Hepatocyte (in vitro differentiated cells): ENCODE measurements at regions not wholly inside any gene's neighbourhood (a gene's known extent, or its start where the extent isn't known, plus 50 kb on each side); places are given as distances from the start of the nearest gene placed in this dataset.

Experiments used
- DNase-seq: peaks from one replicate; pipeline ENCODE4 v3.0.0-alpha.2; 2016; ENCODE audit warnings: low spot score
- H2AFZ ChIP-seq: fragments of 200-600 bp; sonication (generic); 2 replicates; pipeline ENCODE4 v1.6.0; 2016; ENCODE audit warnings: antibody characterized with exemption, mild to moderate bottlenecking
- H3K27ac ChIP-seq: fragments of 200-600 bp; sonication (generic); 2 replicates; pipeline ENCODE4 v1.5.1; 2016; ENCODE audit warnings: mild to moderate bottlenecking
- H3K27me3 ChIP-seq: fragments of 200-600 bp; sonication (generic); 2 replicates; pipeline ENCODE4 v1.6.1; 2016
- H3K36me3 ChIP-seq: fragments of 200-600 bp; sonication (generic); replicated peaks from 2 replicates; pipeline ENCODE4 v1.5.1; 2016; ENCODE audit warnings: low read depth; ENCODE audit not compliant: insufficient read depth
- H3K4me1 ChIP-seq: fragments of 200-600 bp; sonication (generic); 2 replicates; pipeline ENCODE4 v1.5.1; 2016; ENCODE audit warnings: mild to moderate bottlenecking, moderate library complexity; ENCODE audit not compliant: insufficient read depth
- H3K4me2 ChIP-seq: fragments of 200-600 bp; sonication (generic); 2 replicates; pipeline ENCODE4 v1.6.0; 2016
- H3K4me3 ChIP-seq: fragments of 200-600 bp; sonication (generic); 2 replicates; pipeline ENCODE4 v1.5.1; 2016; ENCODE audit warnings: mild to moderate bottlenecking
- H3K79me2 ChIP-seq: fragments of 200-600 bp; sonication (generic); 2 replicates; pipeline ENCODE4 v1.6.0; 2017; ENCODE audit warnings: mild to moderate bottlenecking
- H3K9me2 ChIP-seq: fragments of 200-600 bp; sonication (generic); replicated peaks from 2 replicates; pipeline ENCODE4 v1.6.0; 2017; ENCODE audit warnings: mild to moderate bottlenecking; ENCODE audit not compliant: insufficient read depth
- H3K9me3 ChIP-seq: fragments of 200-600 bp; sonication (generic); 2 replicates; pipeline ENCODE4 v1.5.1; 2016; ENCODE audit warnings: low read depth, mild to moderate bottlenecking
- H4K20me1 ChIP-seq: fragments of 200-600 bp; sonication (generic); 2 replicates; pipeline ENCODE4 v1.6.0; 2016; ENCODE audit warnings: mild to moderate bottlenecking; ENCODE audit not compliant: insufficient read depth, poor library complexity, severe bottlenecking
- EZH2 ChIP-seq: fragments of 200-600 bp; sonication (generic); IDR thresholded peaks from 2 replicates; pipeline ENCODE4 v1.6.1; 2016; ENCODE audit warnings: antibody characterized with exemption, mild to moderate bottlenecking, borderline replicate concordance
- EZH2phosphoT487 ChIP-seq: fragments of 200-600 bp; sonication (generic); IDR thresholded peaks from one replicate; pipeline ENCODE4 v1.6.1; 2018; ENCODE audit warnings: antibody characterized with exemption, mild to moderate bottlenecking, low read depth, moderate library complexity; ENCODE audit not compliant: unreplicated experiment, severe bottlenecking
- WGBS: methylation state at CpG from one replicate; pipeline ENCODE4 v1.1.6; 2016; ENCODE audit warnings: low lambda C conversion rate; ENCODE audit errors: missing lambda C conversion rate; 5-methylcytosine and 5-hydroxymethylcytosine counted together
- TF ChIP-seq, protein P1 (sequence below): fragments of 200-600 bp; sonication (generic); IDR thresholded peaks from 2 replicates; pipeline ENCODE4 v1.5.1; 2016; ENCODE audit warnings: antibody characterized with exemption, mild to moderate bottlenecking; ENCODE audit not compliant: poor library complexity

DNA sequence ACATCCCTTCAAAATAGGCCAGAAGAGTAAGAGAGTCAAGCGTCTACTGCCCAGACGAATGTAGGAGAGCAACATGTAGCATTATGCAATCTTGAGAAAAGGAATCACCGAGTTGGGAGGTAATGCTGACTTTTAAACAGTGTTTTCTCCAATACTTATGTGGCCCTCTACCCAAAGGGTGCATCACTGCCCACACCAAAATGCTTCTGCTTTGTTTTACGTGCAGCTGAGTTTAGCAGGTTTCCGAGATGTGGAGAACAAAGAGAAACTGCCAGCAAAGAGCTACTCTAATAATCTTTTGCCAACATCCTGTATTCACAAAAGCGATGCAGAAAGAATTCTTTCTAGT is 63.4 kb upstream of the ZEB2 start:
- Histone ChIP-seq H3K9me3 (no peaks in the 10 kb centered on the region), H3K27ac (no peak overlapping the region), H3K4me3 (no peak overlapping the region), H3K4me1 (peaks cover 6% of the 10 kb centered on the region), H3K9me2 (no peaks in the 10 kb centered on the region), H3K4me2 (no peak overlapping the region), H3K27me3 (no peaks in the 10 kb centered on the region), H3K36me3 (no peaks in the 10 kb centered on the region), H4K20me1 (no peaks in the 10 kb centered on the region), H2AFZ (no peak overlapping the region), H3K79me2 (no peaks in the 10 kb centered on the region)
- DNase-seq: no peak
- TF ChIP-seq EZH2phosphoT487 (no peak), EZH2 (no peak)
- TF ChIP-seq, protein P1, sequence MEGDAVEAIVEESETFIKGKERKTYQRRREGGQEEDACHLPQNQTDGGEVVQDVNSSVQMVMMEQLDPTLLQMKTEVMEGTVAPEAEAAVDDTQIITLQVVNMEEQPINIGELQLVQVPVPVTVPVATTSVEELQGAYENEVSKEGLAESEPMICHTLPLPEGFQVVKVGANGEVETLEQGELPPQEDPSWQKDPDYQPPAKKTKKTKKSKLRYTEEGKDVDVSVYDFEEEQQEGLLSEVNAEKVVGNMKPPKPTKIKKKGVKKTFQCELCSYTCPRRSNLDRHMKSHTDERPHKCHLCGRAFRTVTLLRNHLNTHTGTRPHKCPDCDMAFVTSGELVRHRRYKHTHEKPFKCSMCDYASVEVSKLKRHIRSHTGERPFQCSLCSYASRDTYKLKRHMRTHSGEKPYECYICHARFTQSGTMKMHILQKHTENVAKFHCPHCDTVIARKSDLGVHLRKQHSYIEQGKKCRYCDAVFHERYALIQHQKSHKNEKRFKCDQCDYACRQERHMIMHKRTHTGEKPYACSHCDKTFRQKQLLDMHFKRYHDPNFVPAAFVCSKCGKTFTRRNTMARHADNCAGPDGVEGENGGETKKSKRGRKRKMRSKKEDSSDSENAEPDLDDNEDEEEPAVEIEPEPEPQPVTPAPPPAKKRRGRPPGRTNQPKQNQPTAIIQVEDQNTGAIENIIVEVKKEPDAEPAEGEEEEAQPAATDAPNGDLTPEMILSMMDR: no peak
- 86% methylated on average over 6 of the region's 6 CpGs for WGBS

DNA sequence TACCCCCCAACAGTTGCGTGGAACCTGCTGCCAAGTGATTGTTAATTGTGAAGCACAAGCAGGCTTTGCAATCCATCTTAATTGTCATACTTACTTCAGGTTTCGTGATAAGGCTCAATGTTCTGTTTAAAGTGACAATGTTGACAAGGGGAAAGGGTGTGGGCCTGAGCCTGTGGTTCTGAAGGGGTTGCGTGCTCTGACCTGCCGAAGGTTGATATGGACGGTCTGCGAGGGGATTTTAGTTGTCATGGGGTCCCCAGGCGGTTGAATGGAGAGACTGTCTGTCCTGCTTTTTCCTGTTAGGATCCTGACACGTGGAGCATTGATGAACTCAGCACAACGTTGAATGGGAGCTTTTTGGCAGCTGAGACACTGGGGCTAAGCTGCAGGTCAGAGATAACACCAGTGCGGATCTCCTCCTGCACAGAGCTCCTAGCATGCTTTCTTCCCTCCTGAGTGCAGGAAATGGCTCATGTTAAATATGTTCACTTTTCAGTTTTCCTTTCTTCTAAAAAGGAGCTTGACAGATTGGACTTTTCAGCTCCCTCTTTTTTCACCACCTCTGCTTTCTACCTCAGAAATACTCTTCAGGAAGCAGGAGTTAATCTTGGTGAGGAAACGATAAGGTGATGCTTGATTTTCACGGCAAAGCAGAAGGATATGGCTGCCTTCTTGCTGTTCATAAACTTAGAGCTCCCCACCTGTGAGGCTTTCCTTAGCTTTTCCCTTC is 62.9 kb upstream of the ZEB2 start:
- Histone ChIP-seq H3K36me3 (no peaks in the 10 kb centered on the region), H3K27ac (no peak overlapping the region), H3K27me3 (no peaks in the 10 kb centered on the region), H2AFZ (no peak overlapping the region), H3K9me2 (no peaks in the 10 kb centered on the region), H3K79me2 (no peaks in the 10 kb centered on the region), H3K4me2 (no peak overlapping the region), H4K20me1 (no peaks in the 10 kb centered on the region), H3K4me3 (no peak overlapping the region), H3K9me3 (no peaks in the 10 kb centered on the region), H3K4me1 (peaks cover 6% of the 10 kb centered on the region)
- TF ChIP-seq EZH2phosphoT487 (no peak), EZH2 (no peak)
- TF ChIP-seq, protein P1: no peak
- 53% methylated on average over 12 of the region's 12 CpGs for WGBS
- DNase-seq: no peak

DNA sequence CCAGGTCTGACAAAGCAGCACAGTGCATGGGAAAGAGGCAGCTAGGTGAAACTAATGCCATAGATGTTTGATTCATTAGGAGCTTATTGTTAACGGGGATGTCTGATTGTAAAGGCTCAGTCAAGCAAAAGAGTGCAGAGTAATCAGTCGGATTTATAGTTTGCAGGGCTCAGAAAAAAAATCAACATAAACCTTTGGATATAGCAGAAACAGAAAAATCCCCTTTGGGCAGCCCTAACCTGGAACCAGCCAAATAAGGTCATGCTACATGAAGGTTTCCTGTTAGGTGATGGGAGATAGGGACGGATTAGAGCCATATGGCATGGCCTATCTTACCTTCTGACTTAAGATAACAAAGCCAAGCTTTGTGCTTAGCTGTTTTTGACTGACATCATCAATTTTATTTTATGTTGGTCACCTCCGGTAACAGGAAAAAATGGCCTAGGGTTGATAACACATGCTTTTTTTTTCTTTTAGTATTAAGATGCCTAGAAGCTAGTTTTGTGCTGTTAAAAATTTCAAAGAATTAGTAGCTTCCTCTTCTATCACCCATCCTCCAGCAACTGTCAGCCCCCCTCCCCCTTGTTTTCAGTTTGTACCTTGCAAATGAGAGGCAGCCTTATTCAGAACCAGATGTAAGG is 60.7 kb upstream of the ZEB2 start:
- Histone ChIP-seq H3K36me3 (no peaks in the 10 kb centered on the region), H4K20me1 (no peaks in the 10 kb centered on the region), H3K9me2 (no peaks in the 10 kb centered on the region), H3K27me3 (no peaks in the 10 kb centered on the region), H3K4me2 (no peak overlapping the region), H3K4me1 (peaks cover 6% of the 10 kb centered on the region), H3K4me3 (no peak overlapping the region), H3K79me2 (no peaks in the 10 kb centered on the region), H3K27ac (no peak overlapping the region), H2AFZ (no peak overlapping the region), H3K9me3 (no peaks in the 10 kb centered on the region)
- 52% methylated on average over 4 of the region's 4 CpGs for WGBS
- no peak for DNase-seq
- TF ChIP-seq EZH2phosphoT487: no peak
- no peak for TF ChIP-seq EZH2
- TF ChIP-seq, protein P1: no peak

DNA sequence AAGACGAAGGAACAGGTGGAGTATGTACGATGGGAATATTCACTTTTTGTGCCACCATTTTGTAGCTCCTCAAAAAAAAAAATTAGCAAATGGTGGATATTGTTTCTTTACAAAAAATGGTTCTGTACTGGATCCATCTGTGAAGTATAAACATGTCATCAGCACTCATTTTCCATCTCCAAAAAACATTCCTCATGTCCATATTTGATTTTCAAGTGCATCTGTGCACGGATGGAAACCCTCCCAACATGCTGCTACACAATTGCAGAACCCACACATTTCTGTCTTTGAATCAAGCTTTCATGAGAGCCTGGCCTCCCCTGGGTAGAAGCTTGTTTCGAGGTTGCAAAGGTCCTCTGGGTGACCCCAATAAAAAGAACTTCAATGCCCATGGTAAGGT is 59.6 kb upstream of the ZEB2 start:
- TF ChIP-seq EZH2phosphoT487 (no peak), EZH2 (no peak)
- TF ChIP-seq, protein P1: no peak
- no peaks in the 10 kb centered on the region for H3K79me2 ChIP-seq
- no peak overlapping the region for H2AFZ ChIP-seq
- H3K27me3 ChIP-seq: no peaks in the 10 kb centered on the region
- H3K4me3 ChIP-seq: no peak overlapping the region
- H3K4me2 ChIP-seq: no peak overlapping the region
- no peaks in the 10 kb centered on the region for H3K36me3 ChIP-seq
- WGBS: 93% methylated on average over 4 of the region's 4 CpGs
- H3K9me2 ChIP-seq: no peaks in the 10 kb centered on the region
- H3K9me3 ChIP-seq: no peaks in the 10 kb centered on the region
- DNase-seq: no peak
- H3K27ac ChIP-seq: no peak overlapping the region
- H4K20me1 ChIP-seq: no peaks in the 10 kb centered on the region
- H3K4me1 ChIP-seq: peaks cover 6% of the 10 kb centered on the region
